H1 (cell line): ENCODE measurements at regions not wholly inside any gene's neighbourhood (a gene's known extent, or its start where the extent isn't known, plus 50 kb on each side); places are given as distances from the start of the nearest gene placed in this dataset.
A peak's percentile ranks its signal among the peaks of the same experiment; 100 is the strongest.

Experiments used
- CTCF ChIA-PET: fragments of 300-600 bp; sonication (Branson Sonifier 250); formaldehyde crosslinking; loops from one replicate; lab custom pipeline; 2021; ENCODE audit not compliant: partially characterized antibody; lab: Charles Lee
- POLR2A ChIA-PET: fragments of 300-600 bp; sonication (Branson Sonifier 250); formaldehyde crosslinking; loops from one replicate; lab custom pipeline; 2021; ENCODE audit warnings: inconsistent platforms; ENCODE audit not compliant: partially characterized antibody; lab: Charles Lee
- DNase-seq, 2 experiments: peaks; one replicate each; pipeline versions ENCODE4 v3.0.0 to v3.0.0-alpha.2; 2010 to 2022; ENCODE audit warnings: low spot score in 2 of 2, low read depth in 1 of 2, mixed read lengths in 1 of 2
- FAIRE-seq: peaks from 2 replicates; lab custom pipeline; 2011; peaks lifted over from hg19 to GRCh38; lab: Jason Lieb, UNC
- H2AFZ ChIP-seq: 2 replicates; pipeline ENCODE4 v1.8.1; 2012; ENCODE audit warnings: low read length, inconsistent platforms
- H2AK5ac ChIP-seq: 2 replicates; pipeline ENCODE4 v1.6.1; 2013; ENCODE audit warnings: low read depth, low read length
- H2BK120ac ChIP-seq: replicated peaks from 2 replicates; pipeline ENCODE3; 2013; ENCODE audit warnings: low read depth, low read length, inconsistent platforms
- H2BK12ac ChIP-seq: 2 replicates; pipeline ENCODE4 v1.6.1; 2013; ENCODE audit warnings: low read depth, low read length
- H2BK15ac ChIP-seq: 2 replicates; pipeline ENCODE4 v1.6.1; 2013; ENCODE audit warnings: low read length
- H2BK20ac ChIP-seq: 2 replicates; pipeline ENCODE4 v1.6.1; 2013; ENCODE audit warnings: low read length
- H2BK5ac ChIP-seq: 2 replicates; pipeline ENCODE4 v1.6.1; 2013; ENCODE audit warnings: low read depth, low read length
- H3K14ac ChIP-seq: 2 replicates; pipeline ENCODE4 v1.6.1; 2013; ENCODE audit warnings: inconsistent platforms; ENCODE audit not compliant: insufficient read length
- H3K18ac ChIP-seq: 2 replicates; pipeline ENCODE4 v1.6.1; 2013; ENCODE audit warnings: low read length; ENCODE audit errors: extremely low read depth
- H3K23ac ChIP-seq: 2 replicates; pipeline ENCODE4 v1.6.1; 2013; ENCODE audit warnings: inconsistent platforms; ENCODE audit not compliant: insufficient read length
- H3K23me2 ChIP-seq: 2 replicates; pipeline ENCODE4 v1.6.1; 2013; ENCODE audit warnings: low read depth, low read length
- H3K27ac ChIP-seq: 2 replicates; pipeline ENCODE4 v1.6.1; 2011; ENCODE audit warnings: low read depth, low read length, inconsistent platforms
- H3K27me3 ChIP-seq, 4 experiments: replicated peaks in 1 of 4; 1 replicate in 1 of 4; 2 replicates in 3 of 4; pipeline versions ENCODE4 v1.6.1 to v1.8.1; 2011 to 2013; ENCODE audit warnings: low read length in 3 of 4, mild to moderate bottlenecking in 3 of 4, inconsistent platforms in 2 of 4, mixed read lengths in 2 of 4, moderate library complexity in 1 of 4; ENCODE audit not compliant: control insufficient read depth in 3 of 4, insufficient read depth in 3 of 4; ENCODE audit errors: extremely low read depth in 1 of 4
- H3K36me3 ChIP-seq, 4 experiments: 2 replicates each; pipeline versions ENCODE4 v1.6.1 to v1.8.1; 2011 to 2013; ENCODE audit warnings: mild to moderate bottlenecking in 4 of 4, low read length in 3 of 4, moderate library complexity in 2 of 4, control low read depth in 1 of 4, inconsistent platforms in 1 of 4; ENCODE audit not compliant: insufficient read depth in 4 of 4, control insufficient read depth in 2 of 4
- H3K4ac ChIP-seq: replicated peaks from 2 replicates; pipeline ENCODE3; 2013; ENCODE audit warnings: low read length, low read depth, mixed read lengths, inconsistent platforms; ENCODE audit not compliant: insufficient read length
- H3K4me1 ChIP-seq, 4 experiments: replicated peaks in 1 of 4; 1 replicate in 1 of 4; 2 replicates in 3 of 4; pipeline versions ENCODE4 v1.6.1 to v1.8.1; 2011 to 2013; ENCODE audit warnings: low read length in 3 of 4, inconsistent platforms in 2 of 4, mixed read lengths in 1 of 4; ENCODE audit not compliant: insufficient read depth in 4 of 4, control insufficient read depth in 3 of 4
- H3K4me2 ChIP-seq, 2 experiments: 2 replicates each; pipeline versions ENCODE4 v1.6.1 to v1.8.1; 2011 to 2013; ENCODE audit warnings: low read depth in 2 of 2, low read length in 2 of 2, control low read depth in 1 of 2, inconsistent platforms in 1 of 2, mild to moderate bottlenecking in 1 of 2; ENCODE audit not compliant: insufficient read depth in 1 of 2
- H3K4me3 ChIP-seq, 4 experiments: fragments of 200-600, 300-600 bp in 1 of 4; sonication (generic), shearing (Covaris generic), sonication (Bioruptor Twin) in 1 of 4; 2 replicates each; pipeline versions ENCODE4 v1.5.1 to v1.8.1; 2011 to 2016; ENCODE audit warnings: low read length in 4 of 4, low read depth in 3 of 4, control low read depth in 2 of 4, inconsistent platforms in 2 of 4, mild to moderate bottlenecking in 2 of 4, mixed read lengths in 1 of 4, moderate library complexity in 1 of 4; ENCODE audit not compliant: insufficient read depth in 2 of 4; ENCODE audit errors: extremely low read depth in 1 of 4
- H3K56ac ChIP-seq: replicated peaks from 2 replicates; pipeline ENCODE3; 2013; ENCODE audit warnings: low read depth, mild to moderate bottlenecking, mixed read lengths, low read length, inconsistent platforms; ENCODE audit not compliant: insufficient read length
- H3K79me1 ChIP-seq: 2 replicates; pipeline ENCODE4 v1.6.1; 2013; ENCODE audit warnings: low read depth, low read length, control low read depth
- H3K79me2 ChIP-seq, 2 experiments: 2 replicates each; pipeline versions ENCODE4 v1.6.1 to v1.8.1; 2012 to 2013; ENCODE audit warnings: low read length in 2 of 2, mild to moderate bottlenecking in 2 of 2, inconsistent platforms in 1 of 2; ENCODE audit not compliant: insufficient read depth in 2 of 2, control insufficient read depth in 1 of 2
- H3K9ac ChIP-seq, 4 experiments: replicated peaks in 1 of 4; 1 replicate in 1 of 4; 2 replicates in 3 of 4; pipeline versions ENCODE4 v1.6.1 to v1.8.1; 2011 to 2013; ENCODE audit warnings: low read depth in 3 of 4, low read length in 3 of 4, control low read depth in 2 of 4, mild to moderate bottlenecking in 2 of 4, moderate library complexity in 2 of 4, inconsistent platforms in 1 of 4; ENCODE audit errors: extremely low read depth in 1 of 4
- H3K9me3 ChIP-seq, 2 experiments: 2 replicates each; pipeline versions ENCODE4 v1.6.1 to v1.8.1; 2012 to 2013; ENCODE audit warnings: mild to moderate bottlenecking in 2 of 2, moderate library complexity in 2 of 2, control low read depth in 1 of 2, inconsistent platforms in 1 of 2, low read depth in 1 of 2, low read length in 1 of 2, mixed read lengths in 1 of 2; ENCODE audit not compliant: insufficient read depth in 2 of 2
- H4K20me1 ChIP-seq, 2 experiments: replicated peaks in 1 of 2; 2 replicates each; pipeline versions ENCODE3 to v1.8.1; 2011 to 2013; ENCODE audit warnings: inconsistent platforms in 2 of 2, low read length in 2 of 2, mild to moderate bottlenecking in 1 of 2; ENCODE audit not compliant: insufficient read depth in 2 of 2, control insufficient read depth in 1 of 2
- H4K5ac ChIP-seq: 2 replicates; pipeline ENCODE4 v1.6.1; 2013; ENCODE audit warnings: low read length, low read depth, mixed read lengths, inconsistent platforms; ENCODE audit not compliant: insufficient read length
- H4K8ac ChIP-seq: 2 replicates; pipeline ENCODE4 v1.8.0; 2013; ENCODE audit warnings: mild to moderate bottlenecking, moderate library complexity, low read length, inconsistent platforms; ENCODE audit not compliant: insufficient read depth; ENCODE audit errors: extremely low read depth
- H4K91ac ChIP-seq: replicated peaks from 2 replicates; pipeline ENCODE3; 2013; ENCODE audit warnings: low read length, mixed read lengths, inconsistent platforms; ENCODE audit not compliant: insufficient read length
- CTCF ChIP-seq, 3 experiments: IDR thresholded peaks; 1 replicate in 2 of 3; 2 replicates in 1 of 3; pipeline versions ENCODE4 v1.5.1 to v1.6.1; 2011; ENCODE audit warnings: low read length in 3 of 3, mild to moderate bottlenecking in 3 of 3, inconsistent platforms in 2 of 3, low read depth in 1 of 3, moderate library complexity in 1 of 3; ENCODE audit not compliant: insufficient read depth in 1 of 3; ENCODE audit errors: control extremely low read depth in 1 of 3
- SIX5 ChIP-seq: IDR thresholded peaks from 2 replicates; pipeline ENCODE4 v1.6.1; 2011; ENCODE audit warnings: mild to moderate bottlenecking, low read depth, low read length
- WGBS, 2 experiments: shearing (Covaris generic) in 1 of 2; methylation state at CpG; one replicate each; pipeline versions ENCODE4 v1.1.6 to v1.1.7; 2013 to 2015; ENCODE audit warnings: low lambda C conversion rate in 2 of 2, mixed read lengths in 2 of 2, inconsistent platforms in 1 of 2, low coverage in 1 of 2, missing lambda C conversion rate in 1 of 2; ENCODE audit not compliant: insufficient replicate concordance in 2 of 2, insufficient coverage in 1 of 2, insufficient read length in 1 of 2; ENCODE audit errors: extremely low coverage in 1 of 2, missing lambda C conversion rate in 1 of 2; 5-methylcytosine and 5-hydroxymethylcytosine counted together

GRCh38 chr12:4849115-4849541, 60.6 kb upstream of the KCNA1 start:
- no peaks in the 10 kb centered on the region for H3K4me1 ChIP-seq
- 63% methylated on average over 5 of the region's 5 CpGs; no CpG with 5 or more reads in 1 of the 2 experiments for WGBS, 2 experiments
- H3K9me3 ChIP-seq, result no peaks in the 10 kb centered on the region
- H3K36me3 ChIP-seq, result no peaks in the 10 kb centered on the region
- H2AK5ac ChIP-seq, result no peak overlapping the region
- H4K20me1 ChIP-seq, result peaks cover 0 to 1% of the 10 kb centered on the region in 2 experiments
- FAIRE-seq (no peak), DNase-seq (no peak)
- H4K91ac ChIP-seq, result no peak overlapping the region
- no peak overlapping the region for H2AFZ ChIP-seq
- H2BK20ac ChIP-seq, result no peak overlapping the region
- H4K5ac ChIP-seq, result no peak overlapping the region
- H3K56ac ChIP-seq, result no peak overlapping the region
- no peak overlapping the region for H3K23ac ChIP-seq
- ChIA-PET CTCF (interaction anchor here (0.6 to 2.5 kb wide), 24 partner anchors 9 to 579 kb away, joined by 3 to 22 read pairs (median 4); no protein-coding TSS in a partner anchor), POLR2A (interaction anchor here (0.7 kb wide), 1 partner anchor 9 kb away, joined by 3 read pairs; no protein-coding TSS in a partner anchor)
- no peak overlapping the region for H3K9ac ChIP-seq
- H2BK120ac ChIP-seq, result no peak overlapping the region
- H3K4me2 ChIP-seq, result no peak overlapping the region
- no peak overlapping the region for H3K4ac ChIP-seq
- no peak overlapping the region for H2BK5ac ChIP-seq
- no peak overlapping the region for H3K14ac ChIP-seq
- no peaks in the 10 kb centered on the region; the same call in 1 of the 2 replicates for H3K23me2 ChIP-seq
- no peaks in the 10 kb centered on the region for H3K79me1 ChIP-seq
- no peak overlapping the region for H3K27ac ChIP-seq
- no peak overlapping the region for H3K18ac ChIP-seq
- no peak overlapping the region for H2BK12ac ChIP-seq
- no peaks in the 10 kb centered on the region for H3K79me2 ChIP-seq
- H3K27me3 ChIP-seq, result no peaks in the 10 kb centered on the region
- H2BK15ac ChIP-seq, result no peak overlapping the region
- no peak overlapping the region for H4K8ac ChIP-seq
- H3K4me3 ChIP-seq, result no peak overlapping the region
- TF ChIP-seq SIX5 (no peak), CTCF (IDR thresholded peaks at IDR 0.05; ENCODE audit: control extremely low read depth in 1 of 3, insufficient read depth in 1 of 3, low read depth in 1 of 3, low read length in 3 of 3) (peak in 2 of 3 experiments; percentile 12 to 26; a peak in 2 of 4 replicates)
